GM21528 (cell line): ENCODE measurements at regions not wholly inside any gene's neighbourhood (a gene's known extent, or its start where the extent isn't known, plus 50 kb on each side); places are given as distances from the start of the nearest gene placed in this dataset.
"Not testable (repeated sequence)": the region's sequence is repeated elsewhere in the genome, so short reads cannot be mapped to it uniquely, and the experiment has no call there.

Experiments
- ATAC-seq: cut with Tn5 transposase; IDR thresholded peaks from one replicate; pipeline ENCODE4 v1.9.1; 2021; ENCODE audit warnings: mild to moderate bottlenecking, moderate library complexity; ENCODE audit not compliant: unreplicated experiment, low FRiP score

DNA sequence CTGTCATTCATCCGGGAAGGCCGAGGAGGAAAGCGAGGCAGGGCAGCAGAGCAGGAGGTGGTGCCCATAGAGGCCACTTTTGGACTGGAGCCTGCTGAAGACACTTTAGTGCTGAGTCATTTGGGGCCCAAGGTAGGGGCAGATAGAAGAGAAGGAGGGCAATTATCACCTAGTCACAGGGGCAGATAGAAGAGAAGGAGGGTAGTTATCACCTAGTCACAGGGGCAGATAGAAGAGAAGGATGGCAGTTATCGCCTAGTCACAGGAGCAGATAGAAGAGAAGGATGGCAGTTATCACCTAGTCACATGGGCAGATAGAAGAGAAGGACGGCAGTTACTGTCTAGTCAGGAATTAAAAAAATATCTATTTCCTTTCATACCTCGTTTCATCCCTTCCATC, 1372.6 kb downstream of the FOXD4L5 start:
- not testable (repeated sequence) for ATAC-seq

DNA sequence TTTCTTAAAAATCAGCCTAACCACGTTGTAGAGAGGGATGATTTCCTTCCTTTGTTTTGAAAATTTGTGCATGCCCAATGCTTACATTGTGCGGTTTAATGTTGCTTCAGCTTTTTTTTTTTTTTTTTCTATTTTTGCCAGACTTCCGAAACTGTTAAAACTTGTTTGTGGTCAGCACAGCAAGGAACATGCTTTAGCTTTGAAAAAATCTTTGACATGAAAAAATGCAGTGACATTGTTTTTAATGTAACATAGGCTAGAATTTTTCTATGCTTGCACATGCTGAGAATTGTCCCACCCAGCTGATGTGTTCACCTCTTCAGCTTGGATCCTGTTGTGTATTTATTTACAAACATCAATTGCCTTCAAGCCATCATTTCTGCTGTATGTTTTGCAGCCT, 1375.9 kb downstream of the FOXD4L5 start:
- ATAC-seq: not testable (repeated sequence)

DNA sequence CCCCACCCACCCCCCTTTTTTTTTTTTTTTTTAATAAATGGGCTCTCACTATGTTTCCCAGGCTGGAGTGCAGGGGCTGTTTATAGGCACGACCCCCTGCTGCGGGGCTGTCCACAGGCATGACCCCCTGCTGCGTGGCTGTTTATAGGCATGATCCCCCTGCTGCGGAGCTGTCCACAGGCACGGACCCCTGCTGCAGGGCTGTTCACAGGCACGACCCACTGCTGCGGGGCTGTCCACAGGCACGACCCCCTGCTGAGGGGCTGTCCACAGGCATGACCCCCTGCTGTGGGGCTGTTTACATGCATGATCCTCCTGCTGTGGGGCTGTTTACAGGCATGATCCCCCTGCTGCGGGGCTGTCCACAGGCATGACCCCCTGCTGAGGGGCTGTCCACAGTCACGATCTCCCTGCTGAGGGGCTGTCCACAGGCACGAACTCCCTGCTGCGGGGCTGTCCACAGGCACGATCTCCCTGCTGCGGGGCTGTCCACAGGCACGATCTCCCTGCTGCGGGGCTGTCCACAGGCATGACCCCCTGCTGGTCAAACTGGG, 1385.3 kb downstream of the FOXD4L5 start:
- ATAC-seq: not testable (repeated sequence)

DNA sequence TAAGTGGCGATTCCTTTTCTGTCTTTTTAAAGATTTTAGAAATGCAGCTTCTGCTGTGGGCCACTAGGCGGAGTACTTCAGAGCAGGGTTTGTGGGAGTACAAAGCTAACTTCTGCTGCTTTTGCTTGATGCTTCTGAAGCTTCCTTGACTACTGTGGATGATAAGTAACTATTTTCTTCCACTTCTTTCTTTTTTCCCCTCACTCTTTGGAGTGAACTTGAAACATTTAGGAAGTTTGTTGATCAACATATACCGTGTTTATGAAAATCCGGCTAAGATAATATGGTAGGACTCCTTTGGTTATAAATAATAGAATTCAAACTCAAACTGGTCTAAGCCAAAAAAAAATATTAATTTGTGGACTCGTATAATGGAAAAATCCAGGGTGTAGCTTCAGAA, 1403.6 kb downstream of the FOXD4L5 start:
- ATAC-seq: not testable (repeated sequence)

DNA sequence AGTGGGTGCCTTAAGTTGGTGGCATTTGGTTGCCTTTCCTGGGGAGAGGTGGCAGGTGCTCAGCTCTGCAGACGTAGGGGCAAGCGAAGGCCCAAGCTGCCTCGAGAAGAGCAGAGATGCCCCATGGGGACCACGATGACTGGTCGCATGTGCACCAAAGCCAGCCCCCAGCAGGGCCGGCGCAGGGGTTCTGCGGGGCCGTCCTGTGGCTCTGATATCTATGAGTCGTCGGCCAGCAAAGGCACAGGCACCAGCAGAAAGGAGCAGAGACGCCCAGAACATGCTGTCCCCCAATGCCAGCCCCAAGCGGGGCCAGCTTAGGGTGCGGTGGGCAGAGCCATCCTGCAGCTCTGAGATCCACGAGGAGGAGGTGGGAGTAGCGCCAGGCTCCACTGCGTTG, 1408.6 kb downstream of the FOXD4L5 start:
- ATAC-seq: not testable (repeated sequence)

DNA sequence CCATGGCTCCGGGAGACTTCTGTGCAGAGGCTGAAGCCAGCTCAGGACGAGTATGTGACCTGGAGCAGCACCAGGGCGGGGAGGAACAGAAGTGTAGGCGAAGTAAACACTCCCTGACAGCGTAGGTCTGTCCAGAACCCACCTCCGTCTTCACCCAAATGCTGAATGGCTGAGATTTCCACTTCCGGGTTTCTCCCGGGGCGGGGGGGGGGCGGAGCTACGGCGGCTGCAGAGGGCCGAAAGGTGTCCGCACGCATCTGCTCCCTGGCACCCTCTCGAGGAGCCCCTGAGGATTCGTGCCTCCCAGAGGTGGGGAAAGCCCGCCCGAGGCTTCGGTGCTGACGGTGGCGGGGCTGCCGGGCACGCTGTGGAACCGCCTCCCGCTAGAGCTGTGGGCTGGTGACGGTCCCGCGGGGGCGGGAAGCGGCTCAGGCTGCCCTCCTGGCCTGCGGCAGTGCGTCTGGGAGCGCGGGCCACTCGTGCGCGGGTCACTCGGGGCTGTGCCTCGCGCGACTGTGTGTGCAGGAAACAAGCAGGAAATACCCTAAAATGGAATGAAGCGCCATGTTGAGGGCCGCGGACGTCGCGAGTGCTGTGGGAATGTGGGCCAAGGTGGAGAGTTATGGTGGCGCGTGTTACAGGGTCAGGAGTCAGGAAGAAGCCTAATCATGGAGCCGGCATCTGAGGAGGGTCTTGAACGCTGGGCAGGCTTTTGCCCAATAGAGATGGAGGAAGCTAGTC, 1425.4 kb downstream of the FOXD4L5 start:
- ATAC-seq: no peak

DNA sequence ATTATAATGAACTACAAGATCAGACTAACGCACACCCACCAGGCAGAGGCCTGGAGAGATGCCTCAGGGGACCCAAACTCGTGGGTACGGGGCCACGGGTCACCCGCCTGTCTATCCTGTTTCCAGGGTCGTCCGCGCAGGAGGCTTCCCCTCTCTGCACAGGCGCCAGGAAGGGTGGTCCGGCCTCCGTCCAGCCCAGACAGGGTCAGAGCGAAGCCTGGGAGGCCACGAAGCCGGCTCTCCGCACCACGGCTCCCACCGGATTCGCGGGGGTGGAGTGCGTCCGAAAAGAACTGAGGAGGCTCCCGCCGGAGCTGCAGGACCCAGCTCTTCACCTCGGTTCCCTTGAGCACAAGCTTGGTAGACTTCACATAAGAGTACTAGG, 1425.9 kb downstream of the FOXD4L5 start:
- ATAC-seq: not testable (repeated sequence)

DNA sequence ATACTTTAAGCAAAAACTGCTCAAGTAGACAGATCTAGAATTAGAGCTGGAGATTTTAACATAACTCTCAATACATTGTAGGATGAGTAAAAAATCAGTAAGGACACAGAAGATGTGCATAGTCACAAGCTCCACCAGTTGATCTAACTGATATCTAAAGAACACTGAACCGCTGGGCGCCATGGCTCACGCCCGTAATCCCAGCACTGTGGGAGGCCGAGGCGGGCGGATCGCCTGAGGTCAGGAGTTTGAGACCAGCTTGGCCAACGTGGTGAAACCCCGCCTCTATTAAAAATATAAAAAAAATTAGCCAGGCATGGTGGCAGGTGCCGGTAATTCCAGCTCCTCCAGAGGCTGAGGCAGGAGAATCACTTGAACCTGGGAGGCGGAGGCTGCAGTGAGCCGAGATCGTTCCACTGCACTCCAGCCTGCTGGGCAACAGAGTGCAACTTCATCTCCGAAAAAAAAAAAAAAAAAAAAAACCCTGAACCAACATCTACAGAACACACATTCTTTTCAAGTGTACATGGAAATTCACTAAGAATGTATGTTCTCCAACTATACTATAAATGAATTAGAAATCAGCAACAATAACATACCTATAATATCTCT, 1431.8 kb downstream of the FOXD4L5 start:
- ATAC-seq: not testable (repeated sequence)

DNA sequence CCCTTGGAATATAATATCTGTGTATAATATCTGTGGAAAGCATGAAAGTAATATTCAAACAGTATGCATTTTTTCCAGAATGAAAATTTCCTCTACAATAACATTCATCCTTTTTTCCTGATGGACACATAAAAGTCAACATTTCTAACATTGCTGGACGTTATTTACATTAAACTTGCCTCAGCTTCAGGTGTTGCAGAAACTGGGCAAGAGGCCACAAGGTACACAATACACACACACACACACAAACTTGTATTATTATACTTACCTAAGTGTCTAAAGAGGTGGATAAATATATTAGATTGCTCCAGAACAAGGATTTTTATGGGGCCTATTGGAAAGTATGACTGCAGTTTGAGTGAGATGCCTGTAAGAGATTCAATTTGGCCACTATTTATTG, 1460.2 kb downstream of the FOXD4L5 start:
- not testable (repeated sequence) for ATAC-seq

DNA sequence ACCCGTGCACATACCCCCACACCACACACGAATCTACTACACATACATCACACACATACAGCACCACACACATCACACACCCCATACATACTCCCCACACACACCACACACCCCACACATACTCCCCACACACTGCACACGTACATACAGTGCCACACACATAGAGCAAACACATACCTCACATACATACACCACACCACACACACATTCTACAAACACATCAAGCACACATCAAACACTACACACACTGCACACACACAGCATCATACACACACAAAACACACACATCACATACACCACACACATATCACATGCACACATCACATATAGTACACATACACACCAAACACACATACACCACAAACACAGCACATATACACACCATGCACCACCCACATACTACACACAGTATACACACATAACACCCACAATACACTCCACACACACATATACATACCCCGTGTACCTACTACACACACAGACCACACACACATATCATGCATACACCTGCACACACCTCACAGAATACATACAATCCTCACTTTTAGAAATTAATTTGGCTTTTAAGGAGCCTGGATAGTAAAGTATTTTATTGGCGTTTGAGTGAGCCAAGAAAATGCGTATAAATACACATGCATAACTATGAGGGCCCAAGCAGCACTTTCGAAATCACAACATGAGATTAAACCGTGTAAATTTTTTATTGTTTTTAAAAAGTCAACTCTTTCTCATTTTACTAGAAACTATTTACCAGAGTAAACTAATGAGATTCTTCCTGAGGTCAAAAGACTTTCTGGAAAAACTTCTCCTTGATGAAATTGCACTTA, 1461.4 kb downstream of the FOXD4L5 start:
- not testable (repeated sequence) for ATAC-seq

DNA sequence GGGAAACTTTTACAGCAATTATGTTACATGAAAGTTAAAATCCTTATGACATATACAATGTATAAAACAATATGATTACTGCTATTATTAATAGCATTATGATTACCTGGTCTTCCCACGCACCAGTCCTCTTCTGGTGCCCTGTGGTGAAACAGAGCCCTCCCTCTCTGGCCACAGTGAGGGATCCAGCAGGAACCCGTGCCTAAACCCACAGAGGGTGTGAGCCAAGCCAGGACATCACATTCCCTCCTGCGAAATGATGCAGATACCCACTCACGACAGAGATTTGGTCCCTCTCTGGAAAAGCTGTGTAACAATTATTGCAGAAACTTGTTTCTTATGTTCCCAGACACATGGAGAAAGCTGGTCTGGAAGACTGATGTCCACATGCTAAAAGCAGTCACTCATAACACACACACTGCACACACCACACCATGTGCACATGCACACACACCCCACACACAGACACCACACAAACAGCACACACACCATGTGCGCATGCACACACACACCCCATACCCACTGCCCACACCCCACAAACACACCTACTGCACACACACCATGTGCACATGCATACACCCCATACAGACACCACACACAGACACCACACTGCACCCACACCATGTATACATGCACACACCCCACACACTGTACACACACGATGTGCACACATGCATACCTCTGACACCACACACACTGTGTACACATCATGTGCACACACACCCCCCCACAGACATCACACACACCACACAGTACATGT, 1462.2 kb downstream of the FOXD4L5 start:
- ATAC-seq: not testable (repeated sequence)

DNA sequence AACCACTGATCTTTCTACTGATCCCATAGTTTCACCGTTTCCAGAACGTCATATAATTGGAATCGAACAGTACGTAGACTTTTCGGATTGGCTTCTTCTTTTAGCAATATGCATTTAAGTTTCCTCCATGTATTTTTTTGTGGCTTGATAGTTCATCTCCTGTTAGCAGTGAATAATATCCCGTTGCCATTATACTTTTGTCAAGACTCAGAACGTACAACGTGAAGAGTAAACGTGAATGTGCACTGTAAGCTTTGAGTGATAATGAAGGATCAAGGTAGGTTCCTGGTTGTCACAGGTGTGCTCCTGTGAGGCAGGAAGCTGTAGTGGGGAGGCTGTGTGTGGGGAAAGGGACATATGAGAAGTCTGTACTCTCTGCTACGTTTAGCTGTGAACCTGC, 1463.7 kb downstream of the FOXD4L5 start:
- ATAC-seq: not testable (repeated sequence)

DNA sequence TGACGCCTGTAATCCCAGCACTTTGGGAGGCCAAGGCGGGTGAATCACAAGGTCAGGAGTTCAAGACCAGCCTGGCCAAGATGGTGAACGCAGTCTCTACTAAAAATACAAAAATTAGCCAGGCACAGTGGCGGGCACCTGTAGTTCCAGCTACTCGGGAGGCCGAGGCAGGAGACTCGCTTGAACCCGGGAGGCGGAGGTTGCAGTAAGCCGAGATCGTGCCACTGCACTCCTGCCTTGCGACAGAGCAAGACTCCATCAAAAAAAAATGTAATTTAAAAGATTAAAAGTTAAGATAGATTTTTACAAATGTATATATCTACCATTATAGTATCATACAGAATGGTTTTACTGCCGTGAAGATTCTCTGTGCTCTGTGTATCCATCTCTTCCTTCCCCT, 1464.1 kb downstream of the FOXD4L5 start:
- ATAC-seq: not testable (repeated sequence)

DNA sequence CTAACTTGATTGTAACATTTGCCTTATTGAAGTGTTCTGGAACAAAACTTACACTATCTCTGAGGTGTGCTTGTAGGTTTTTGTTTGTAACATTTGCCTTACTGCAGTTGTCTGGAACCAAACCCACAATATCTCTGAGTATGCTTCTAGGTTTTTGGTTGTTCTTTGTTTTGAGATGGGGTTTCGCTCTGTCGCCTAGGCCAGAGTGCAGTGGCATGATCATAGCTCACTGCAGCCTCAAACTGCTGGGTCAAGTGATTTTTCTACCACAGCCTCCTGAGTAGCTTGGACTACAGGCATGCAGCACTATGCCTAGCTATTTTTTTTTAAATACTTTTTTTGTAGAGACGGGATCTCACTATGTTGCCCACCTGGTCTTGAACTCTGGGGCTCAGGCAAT, 1464.6 kb downstream of the FOXD4L5 start:
- ATAC-seq: not testable (repeated sequence)

DNA sequence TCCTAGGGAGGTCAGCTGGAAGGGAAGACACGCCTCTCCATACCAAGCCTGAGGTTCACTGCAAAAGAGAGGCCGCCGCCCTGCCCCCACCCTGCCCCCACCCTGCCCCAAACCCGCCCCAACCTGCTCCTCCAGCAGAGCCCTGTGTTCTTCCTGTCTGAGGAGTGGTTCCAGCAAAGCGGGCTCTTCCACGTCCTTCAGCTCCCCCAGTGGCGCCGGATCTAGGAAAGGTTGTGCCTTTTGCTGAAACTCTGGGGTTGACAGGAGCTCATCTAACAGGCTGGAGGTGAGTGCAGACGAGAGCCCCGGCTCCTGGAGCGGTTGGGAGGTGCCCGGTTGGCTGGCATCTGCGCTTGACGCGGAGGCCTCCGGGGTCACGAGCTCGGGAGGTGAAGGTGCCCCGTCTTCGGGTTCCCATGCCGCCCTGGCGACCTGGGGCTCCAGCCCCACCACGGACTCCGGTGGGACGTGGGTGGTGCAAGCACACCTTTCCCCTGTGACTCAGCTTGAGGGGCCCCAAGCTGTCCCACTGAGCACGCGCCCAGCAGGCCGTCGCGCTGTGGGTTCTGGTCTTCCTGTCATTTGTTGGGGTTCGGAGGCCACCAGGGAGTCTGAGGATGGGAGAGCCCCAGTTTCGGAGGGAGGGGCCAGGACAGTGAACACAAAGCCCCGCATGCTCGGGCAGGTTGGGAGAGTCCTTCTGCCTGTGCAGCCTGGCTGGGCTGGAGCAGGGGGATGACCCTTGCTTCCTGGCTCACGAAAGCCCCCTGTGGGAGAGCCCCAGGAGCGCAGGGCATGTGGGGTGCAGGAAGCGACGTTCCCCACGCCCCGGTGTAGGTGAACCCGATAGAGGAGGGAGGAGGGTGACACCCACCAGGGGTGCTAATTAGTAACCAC, 1467.1 kb downstream of the FOXD4L5 start:
- ATAC-seq: peak; percentile 68

DNA sequence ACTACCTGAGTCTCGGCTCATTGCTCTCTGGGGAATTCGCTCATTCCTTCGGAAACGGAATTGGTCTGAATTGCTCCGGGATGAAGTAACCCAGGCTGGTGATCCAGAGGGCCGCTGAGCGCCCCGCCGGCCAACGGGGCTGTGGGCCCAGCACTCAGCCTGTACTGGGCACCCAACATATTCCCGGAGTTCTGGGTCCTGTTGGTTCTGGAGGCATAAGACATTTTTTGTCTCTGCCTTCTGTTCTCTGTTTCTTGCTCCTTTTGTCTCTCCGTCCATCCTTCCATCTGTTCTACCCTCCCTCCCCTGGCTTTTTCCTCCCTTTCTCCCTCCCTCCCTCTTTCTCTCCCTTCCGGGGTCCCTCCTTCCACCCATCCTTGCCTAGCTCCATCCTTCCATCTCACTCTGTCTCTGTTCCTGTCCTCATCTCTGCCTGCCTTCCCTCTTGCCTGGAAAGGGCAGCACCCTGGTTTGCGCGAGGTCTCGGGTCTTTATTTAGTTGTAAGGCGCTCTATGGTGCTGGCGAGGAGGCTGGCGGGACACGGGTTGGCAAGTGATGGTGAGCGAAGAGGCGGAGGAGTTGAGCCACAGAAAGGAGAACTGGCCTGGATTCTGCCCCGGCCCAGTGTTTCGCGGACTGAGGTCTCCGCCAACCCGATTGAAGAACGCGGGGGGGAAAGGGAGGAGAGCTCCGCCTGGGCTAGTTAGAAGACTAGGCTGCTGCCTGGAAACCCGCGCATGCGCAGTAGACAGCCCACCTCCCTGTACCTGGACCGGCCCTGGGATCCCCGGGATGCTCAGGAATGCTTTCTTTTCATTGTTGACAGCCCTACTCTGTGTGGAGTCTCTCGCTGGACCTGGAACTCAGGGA, 1468.0 kb downstream of the FOXD4L5 start:
- ATAC-seq: peak; percentile 83

DNA sequence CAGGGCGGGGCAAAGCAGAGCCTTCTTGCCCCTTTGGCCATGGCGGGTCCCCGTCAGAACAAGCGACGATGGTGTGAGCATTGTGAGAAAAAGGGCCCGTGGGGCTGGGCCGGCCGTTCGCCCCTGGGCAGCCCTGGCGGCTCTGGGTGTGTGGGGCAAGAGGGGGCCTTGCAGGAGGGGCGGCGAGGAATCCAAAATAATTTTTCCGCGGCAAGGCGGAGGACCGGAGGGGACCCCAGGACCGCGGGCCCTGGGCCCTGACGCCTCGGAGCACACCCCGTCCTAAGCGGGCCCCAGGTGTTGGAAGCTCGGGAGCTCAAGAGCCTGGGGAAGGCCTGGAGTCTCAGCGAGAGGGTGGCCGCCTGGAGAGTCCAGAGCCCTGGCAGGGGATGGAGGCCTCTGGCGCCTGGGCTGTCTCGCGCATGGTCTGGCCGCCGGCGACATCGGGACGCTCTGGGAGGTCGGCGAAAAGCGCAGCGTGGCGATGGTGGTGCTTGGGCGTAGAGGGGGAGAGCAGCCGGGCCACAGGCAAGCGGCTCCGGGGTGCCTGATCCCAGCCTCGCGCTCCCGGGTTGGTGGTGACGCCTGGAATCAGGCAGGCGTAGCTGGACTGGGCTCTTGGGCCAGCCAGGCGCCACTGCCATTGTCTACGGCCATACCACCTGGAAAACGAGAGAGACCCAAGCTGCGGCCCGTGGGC, 1469.9 kb downstream of the FOXD4L5 start:
- not testable (repeated sequence) for ATAC-seq
